Endothelial cell of umbilical vein (primary cell): ENCODE measurements at regions not wholly inside any gene's neighbourhood (a gene's known extent, or its start where the extent isn't known, plus 50 kb on each side); places are given as distances from the start of the nearest gene placed in this dataset.

ENCODE experiments used
- BruUV-seq: library from RNA; stranded (reverse); fragments of 400-500 nt; replicated peaks from 2 replicates; lab custom pipeline; 2021; lab: Mats Ljungman, UMichigan
- CTCF ChIA-PET: fragments of 300-600, 350-600 bp; sonication (Branson Sonifier 250); formaldehyde crosslinking; loops from one replicate; lab custom pipeline; 2021; ENCODE audit warnings: antibody characterized with exemption, inconsistent platforms; lab: Charles Lee
- POLR2A ChIA-PET: fragments of 300-600, 350-600 bp; sonication (Branson Sonifier 250); formaldehyde crosslinking; loops from one replicate; lab custom pipeline; 2021; ENCODE audit warnings: antibody characterized with exemption, inconsistent platforms; lab: Charles Lee
- DNase-seq: peaks from one replicate; pipeline ENCODE4 v3.0.0-alpha.2; 2011; ENCODE audit warnings: low read depth, low spot score
- FAIRE-seq: peaks from 2 replicates; lab custom pipeline; 2011; peaks lifted over from hg19 to GRCh38; lab: Jason Lieb, UNC
- H2AFZ ChIP-seq: 2 replicates; pipeline ENCODE4 v1.6.0; 2012; ENCODE audit warnings: low read depth, low read length, control low read depth, inconsistent platforms
- H3K27ac ChIP-seq: 2 replicates; pipeline ENCODE4 v1.5.1; 2011; ENCODE audit warnings: low read depth, mild to moderate bottlenecking, control low read depth, low read length, moderate library complexity; ENCODE audit not compliant: insufficient read depth
- H3K27me3 ChIP-seq, 2 experiments: 2 replicates each; pipeline versions ENCODE4 v1.6.0 to v1.6.1; 2011; ENCODE audit warnings: low read length in 2 of 2, mixed read lengths in 1 of 2; ENCODE audit not compliant: control insufficient read depth in 2 of 2, insufficient read depth in 2 of 2
- H3K36me3 ChIP-seq, 2 experiments: 2 replicates in 1 of 2; 3 replicates in 1 of 2; pipeline ENCODE4 v1.5.1; 2011; ENCODE audit warnings: low read length in 2 of 2, mild to moderate bottlenecking in 1 of 2, moderate library complexity in 1 of 2; ENCODE audit not compliant: control insufficient read depth in 2 of 2, insufficient read depth in 2 of 2; ENCODE audit errors: extremely low read depth in 1 of 2
- H3K4me1 ChIP-seq: 3 replicates; pipeline ENCODE4 v1.5.1; 2011; ENCODE audit warnings: mild to moderate bottlenecking, low read length; ENCODE audit not compliant: control insufficient read depth, insufficient read depth; ENCODE audit errors: extremely low read depth
- H3K4me2 ChIP-seq: 2 replicates; pipeline ENCODE4 v1.6.1; 2011; ENCODE audit warnings: low read length, control low read depth, mixed read lengths; ENCODE audit not compliant: insufficient read depth
- H3K4me3 ChIP-seq, 3 experiments: fragments of 200-600 bp in 1 of 3; sonication (generic), shearing (Covaris generic) in 1 of 3; replicated peaks in 1 of 3; 2 replicates each; pipeline ENCODE4 v1.5.1; 2011 to 2016; ENCODE audit warnings: control low read depth in 3 of 3, low read length in 3 of 3, mild to moderate bottlenecking in 2 of 3, inconsistent platforms in 1 of 3, low read depth in 1 of 3, moderate library complexity in 1 of 3; ENCODE audit not compliant: insufficient read depth in 1 of 3
- H3K79me2 ChIP-seq: 2 replicates; pipeline ENCODE4 v1.6.0; 2012; ENCODE audit warnings: low read length, inconsistent platforms; ENCODE audit not compliant: control insufficient read depth, insufficient read depth
- H3K9ac ChIP-seq: replicated peaks from 2 replicates; pipeline ENCODE3; 2011; ENCODE audit warnings: low read length, control low read depth; ENCODE audit not compliant: insufficient read depth; ENCODE audit errors: extremely low read depth
- H3K9me1 ChIP-seq: replicated peaks from 3 replicates; pipeline ENCODE4 v1.6.0; 2011; ENCODE audit warnings: mild to moderate bottlenecking, low read length; ENCODE audit not compliant: control insufficient read depth, insufficient read depth; ENCODE audit errors: extremely low read depth
- H3K9me3 ChIP-seq: replicated peaks from 2 replicates; pipeline ENCODE4 v1.5.1; 2012; ENCODE audit warnings: low read length, inconsistent platforms; ENCODE audit not compliant: control insufficient read depth, insufficient read depth
- H4K20me1 ChIP-seq: replicated peaks from 2 replicates; pipeline ENCODE3; 2011; ENCODE audit warnings: mild to moderate bottlenecking, low read length; ENCODE audit not compliant: control insufficient read depth, insufficient read depth; ENCODE audit errors: extremely low read depth
- CTCF ChIP-seq, 2 donors: IDR thresholded peaks; 1 replicate in 1 of 2; 2 replicates in 1 of 2; pipeline ENCODE4 v1.5.1; 2011; ENCODE audit warnings: low read length in 2 of 2, mild to moderate bottlenecking in 2 of 2, moderate library complexity in 2 of 2, control low read depth in 1 of 2, inconsistent platforms in 1 of 2, low read depth in 1 of 2; ENCODE audit not compliant: insufficient read depth in 1 of 2; ENCODE audit errors: extremely low read depth in 1 of 2
- EZH2 ChIP-seq: IDR thresholded peaks from 2 replicates; pipeline ENCODE4 v1.6.1; 2012; ENCODE audit warnings: borderline replicate concordance, low read depth, mild to moderate bottlenecking, moderate library complexity, low read length, inconsistent platforms; ENCODE audit not compliant: severe bottlenecking
- FOS ChIP-seq: IDR thresholded peaks from 2 replicates; pipeline ENCODE4 v1.6.1; 2011; ENCODE audit warnings: mild to moderate bottlenecking, low read length, moderate library complexity, borderline replicate concordance; ENCODE audit not compliant: insufficient read depth
- GATA2 ChIP-seq: IDR thresholded peaks from 2 replicates; pipeline ENCODE4 v1.7.0; 2011; ENCODE audit warnings: low read depth, mild to moderate bottlenecking, moderate library complexity, mixed read lengths, low read length; ENCODE audit not compliant: insufficient read length, insufficient read depth
- JUN ChIP-seq: IDR thresholded peaks from 2 replicates; pipeline ENCODE4 v1.6.1; 2011; ENCODE audit warnings: borderline replicate concordance, low read depth; ENCODE audit not compliant: insufficient read length, insufficient read depth
- MAX ChIP-seq: IDR thresholded peaks from 2 replicates; pipeline ENCODE4 v1.6.1; 2011; ENCODE audit not compliant: insufficient read depth, insufficient read length
- MYC ChIP-seq: IDR thresholded peaks from one replicate; pipeline ENCODE4 v1.6.1; 2011; ENCODE audit warnings: mild to moderate bottlenecking, low read depth, low read length
- POLR2A ChIP-seq: IDR thresholded peaks from 2 replicates; pipeline ENCODE4 v1.6.1; 2012; ENCODE audit warnings: low read depth, mild to moderate bottlenecking, control low read depth, low read length
- POLR2AphosphoS5 ChIP-seq: IDR thresholded peaks from 2 replicates; pipeline ENCODE4 v1.6.1; 2012; ENCODE audit warnings: low read depth, mild to moderate bottlenecking, control low read depth, low read length, moderate library complexity; ENCODE audit not compliant: insufficient read depth
- dilution Hi-C: fragments of 300-500 bp; cut with MboI; formaldehyde crosslinking; loops from one replicate; pipeline ENCODE4 v1.15.0; 2019; ENCODE audit warnings: low sequenced_read_pairs; ENCODE audit not compliant: extremely low pct_ligation_motif_present
- intact Hi-C: fragments of 100-400 bp; cut with micrococcal nuclease; formaldehyde crosslinking; loops from one replicate; pipeline ENCODE4 v1.10.0; 2022

DNA sequence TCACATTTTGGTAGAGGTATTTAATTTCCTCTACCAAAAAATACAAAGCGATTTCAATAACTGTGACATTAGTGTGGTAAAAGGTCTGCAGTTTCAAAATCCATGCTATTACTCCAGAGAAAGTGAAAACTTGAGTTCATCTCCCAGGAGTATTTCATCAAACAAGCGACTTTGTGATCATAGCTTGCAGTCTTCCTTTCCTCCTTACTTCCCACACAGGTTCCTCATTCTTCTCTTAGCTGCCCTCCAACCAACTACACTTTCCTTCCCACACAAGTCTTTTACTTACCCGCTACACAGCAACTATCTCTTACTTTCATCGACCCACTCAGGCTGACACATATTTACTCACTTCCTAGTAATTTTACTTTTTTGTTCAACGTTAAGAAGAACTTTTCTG lies 413.4 kb upstream of the USP15 start:
- dilution Hi-C loops = no loop called here
- Histone ChIP-seq H3K9ac (no peak overlapping the region), H3K4me1 (no peaks in the 10 kb centered on the region), H3K9me1 (no peaks in the 10 kb centered on the region), H3K27ac (no peak overlapping the region), H3K9me3 (no peaks in the 10 kb centered on the region), H3K27me3 (no peaks in the 10 kb centered on the region), H2AFZ (no peak overlapping the region), H4K20me1 (no peaks in the 10 kb centered on the region), H3K79me2 (no peaks in the 10 kb centered on the region), H3K4me3 (no peak overlapping the region), H3K36me3 (no peaks in the 10 kb centered on the region), H3K4me2 (no peak overlapping the region)
- ChIA-PET POLR2A (no interaction called here), CTCF (no interaction called here)
- no TSS peak for BruUV-seq
- DNase-seq (no peak), FAIRE-seq (no peak)
- intact Hi-C loops = no loop called here
- TF ChIP-seq POLR2A (no peak), FOS (no peak), MAX (no peak), CTCF (IDR thresholded peaks at IDR 0.05; ENCODE audit: extremely low read depth in 1 of 2, insufficient read depth in 1 of 2, low read depth in 1 of 2, low read length in 2 of 2) (no peak), GATA2 (no peak), MYC (no peak), POLR2AphosphoS5 (no peak), JUN (no peak), EZH2 (no peak)
